ENCODE measurements at regions not wholly inside any gene's neighbourhood (a gene's known extent, or its start where the extent isn't known, plus 50 kb on each side); places are given as distances from the start of the nearest gene placed in this dataset.

- no peak overlapping the region for H3K4me3 ChIP-seq (replicated peaks in 1 of 2; ENCODE audit: low read depth in 2 of 2, low read length in 2 of 2)
- TF ChIP-seq CTCF (IDR thresholded peaks at IDR 0.05; ENCODE audit: low read depth, low read length) = no peak
- no peak for DNase-seq (ENCODE audit: low read depth in 2 of 2)
Observed at GRCh38 chr3:3634326-3634725, 164.9 kb upstream of the LRRN1 start.

GRCh38 chr3:3633761-3634160 is 165.5 kb upstream of the LRRN1 start:
- no peak for TF ChIP-seq CTCF (IDR thresholded peaks at IDR 0.05; ENCODE audit: low read depth, low read length)
- no peak overlapping the region for H3K4me3 ChIP-seq (replicated peaks in 1 of 2; ENCODE audit: low read depth in 2 of 2, low read length in 2 of 2)
- no peak for DNase-seq (ENCODE audit: low read depth in 2 of 2)

- no peak for TF ChIP-seq CTCF (IDR thresholded peaks at IDR 0.05; ENCODE audit: low read depth, low read length)
- no peak overlapping the region for H3K4me3 ChIP-seq (replicated peaks in 1 of 2; ENCODE audit: low read depth in 2 of 2, low read length in 2 of 2)
- no peak for DNase-seq (ENCODE audit: low read depth in 2 of 2)
Observed at GRCh38 chr3:3632449-3632848, 166.8 kb upstream of the LRRN1 start.

GRCh38 chr3:3631114-3631513 is 168.1 kb upstream of the LRRN1 start:
- TF ChIP-seq CTCF (IDR thresholded peaks at IDR 0.05; ENCODE audit: low read depth, low read length) = no peak
- DNase-seq (ENCODE audit: low read depth in 2 of 2) = peak in 1 of 2 donors; percentile 2
- no peak overlapping the region for H3K4me3 ChIP-seq (replicated peaks in 1 of 2; ENCODE audit: low read depth in 2 of 2, low read length in 2 of 2)

GRCh38 chr3:3629911-3630310 is 169.3 kb upstream of the LRRN1 start:
- no peak overlapping the region for H3K4me3 ChIP-seq (replicated peaks in 1 of 2; ENCODE audit: low read depth in 2 of 2, low read length in 2 of 2)
- DNase-seq (ENCODE audit: low read depth in 2 of 2) = peak in 1 of 2 donors; percentile 64
- no peak for TF ChIP-seq CTCF (IDR thresholded peaks at IDR 0.05; ENCODE audit: low read depth, low read length)

DNA sequence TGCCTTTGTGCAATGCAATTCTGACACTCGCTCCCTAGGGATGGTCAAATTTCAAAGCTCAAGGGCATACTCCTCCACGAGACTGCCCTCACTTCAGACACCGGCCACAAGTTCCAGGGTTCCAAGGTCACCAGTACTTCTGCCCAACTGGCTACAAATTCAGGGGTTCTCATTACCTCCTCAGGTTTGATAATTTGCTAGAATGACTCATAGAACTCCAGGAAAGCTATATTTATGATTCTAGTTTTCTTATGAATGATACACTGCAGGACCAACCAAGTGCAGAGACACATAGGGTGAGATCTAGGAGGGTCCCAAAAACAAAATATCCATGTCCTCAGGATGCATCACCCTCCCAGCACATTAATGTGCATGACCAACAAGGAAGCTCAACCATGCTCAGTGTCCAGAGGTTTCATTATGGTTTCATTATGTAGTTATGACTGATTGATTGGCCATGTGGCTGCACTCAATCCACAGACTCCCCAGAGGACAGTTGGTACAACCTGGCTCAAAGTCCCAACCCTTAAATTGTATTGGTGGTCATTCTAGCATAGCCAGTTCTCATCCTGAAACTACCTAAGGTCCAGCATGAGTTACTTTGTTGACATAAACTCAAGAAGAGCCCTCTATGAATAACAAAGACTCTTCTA is 170.4 kb upstream of the LRRN1 start:
- no peak for DNase-seq (ENCODE audit: low read depth in 2 of 2)
- no peak overlapping the region for H3K4me3 ChIP-seq (replicated peaks in 1 of 2; ENCODE audit: low read depth in 2 of 2, low read length in 2 of 2)
- no peak for TF ChIP-seq CTCF (IDR thresholded peaks at IDR 0.05; ENCODE audit: low read depth, low read length)

DNA sequence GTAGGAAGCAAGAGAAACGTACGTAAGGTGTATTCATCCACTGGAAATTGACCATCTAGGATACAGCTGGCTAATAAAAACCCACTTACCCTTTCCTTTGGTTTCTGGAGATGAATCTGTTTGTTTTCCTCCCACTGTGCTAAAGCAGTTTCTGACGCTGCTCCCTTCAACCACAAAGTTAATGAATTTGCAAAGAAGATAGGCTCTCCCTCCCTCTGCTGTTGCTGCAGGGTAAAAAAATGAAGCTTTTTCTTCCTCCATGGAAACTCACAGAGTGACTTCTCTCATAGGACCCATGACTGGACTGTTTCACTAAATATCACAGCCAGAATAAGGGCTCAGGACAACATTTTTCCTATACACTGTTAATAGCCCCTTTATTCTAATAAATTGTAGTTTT is 172.1 kb upstream of the LRRN1 start:
- TF ChIP-seq CTCF (IDR thresholded peaks at IDR 0.05; ENCODE audit: low read depth, low read length) = no peak
- DNase-seq (ENCODE audit: low read depth in 2 of 2) = no peak
- no peak overlapping the region for H3K4me3 ChIP-seq (replicated peaks in 1 of 2; ENCODE audit: low read depth in 2 of 2, low read length in 2 of 2)
